DOHH2 (cell line): ENCODE measurements at regions not wholly inside any gene's neighbourhood (a gene's known extent, or its start where the extent isn't known, plus 50 kb on each side); places are given as distances from the start of the nearest gene placed in this dataset.

ENCODE experiments used
- CTCF ChIP-seq: fragments of 200-600 bp; sonication (generic); IDR thresholded peaks from one replicate; pipeline ENCODE4 v1.5.1; 2014; ENCODE audit warnings: antibody characterized with exemption, mild to moderate bottlenecking, low read depth, low read length; ENCODE audit not compliant: poor library complexity, severe bottlenecking
- EZH2phosphoT487 ChIP-seq: fragments of 200-600 bp; sonication (generic); IDR thresholded peaks from 2 replicates; pipeline ENCODE4 v1.6.1; 2017; ENCODE audit warnings: borderline replicate concordance, mild to moderate bottlenecking, antibody characterized with exemption, low read length, moderate library complexity, mixed read lengths

DNA sequence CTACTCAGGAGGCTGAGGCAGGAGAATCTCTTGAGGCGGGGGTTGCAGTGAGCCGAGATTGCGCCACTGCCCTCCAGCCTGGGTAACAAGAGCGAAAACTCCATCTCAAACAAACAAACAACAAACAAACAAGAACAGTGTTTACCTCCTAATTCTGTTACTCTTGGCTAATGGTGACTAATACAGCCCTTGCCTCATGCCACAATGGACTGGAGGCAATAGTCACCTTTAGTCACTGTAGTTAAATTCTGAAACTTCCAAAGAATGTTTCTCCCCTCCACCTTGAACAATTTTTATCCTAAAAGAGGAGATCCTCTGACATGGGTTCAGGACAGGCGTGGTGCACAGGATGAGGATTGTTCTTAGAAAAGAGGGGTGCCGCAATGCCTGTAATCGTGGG, 241.2 kb upstream of the CTSO start:
- TF ChIP-seq CTCF (no peak), EZH2phosphoT487 (no peak)
